ENCODE measurements at regions not wholly inside any gene's neighbourhood (a gene's known extent, or its start where the extent isn't known, plus 50 kb on each side); places are given as distances from the start of the nearest gene placed in this dataset.

GRCh38 chr9:14389657-14390056 lies 75.7 kb upstream of the NFIB start:
- no peak for DNase-seq

- DNase-seq, result no peak
Measured at GRCh38 chr9:14389146-14389545, 75.2 kb upstream of the NFIB start.

- no peak for DNase-seq
Measured at GRCh38 chr9:14383773-14384172, 69.8 kb upstream of the NFIB start.

- DNase-seq, result no peak
Measured at GRCh38 chr9:14383294-14383693, 69.4 kb upstream of the NFIB start.

GRCh38 chr9:14380061-14380836 lies 66.3 kb upstream of the NFIB start:
- DNase-seq, result no peak

- DNase-seq, result no peak
Measured at GRCh38 chr9:14379280-14379679, 65.3 kb upstream of the NFIB start.

GRCh38 chr9:14373706-14374105 lies 59.8 kb upstream of the NFIB start:
- DNase-seq, result no peak

- no peak for DNase-seq
Measured at GRCh38 chr9:14373336-14373666, 59.4 kb upstream of the NFIB start.

- no peak for DNase-seq
Measured at GRCh38 chr9:14372437-14373335, 58.7 kb upstream of the NFIB start.

GRCh38 chr9:14369011-14369410 lies 55.1 kb upstream of the NFIB start:
- no peak for DNase-seq

GRCh38 chr9:14366076-14366475 lies 52.1 kb upstream of the NFIB start:
- no peak for DNase-seq

GRCh38 chr9:14365670-14366069 lies 51.7 kb upstream of the NFIB start:
- no peak for DNase-seq

Data from activated CD4-positive, CD25-positive, alpha-beta regulatory T cell treated with anti-CD3 and anti-CD28 coated beads, Interleukin-2, amount 50 U/mL, for 72 hours (primary cell).